Loucy (cell line): ENCODE measurements at regions not wholly inside any gene's neighbourhood (a gene's known extent, or its start where the extent isn't known, plus 50 kb on each side); places are given as distances from the start of the nearest gene placed in this dataset.

Source experiments
- H2AFZ ChIP-seq: fragments of 200-600 bp; sonication (generic); 2 replicates; pipeline ENCODE4 v1.6.0; 2016; ENCODE audit warnings: antibody characterized with exemption, mild to moderate bottlenecking, low read length, moderate library complexity
- H3F3A ChIP-seq: fragments of 200-600 bp; 2 replicates; pipeline ENCODE4 v1.6.0; 2016; ENCODE audit warnings: antibody characterized with exemption, low read depth, mild to moderate bottlenecking
- H3K27me3 ChIP-seq: fragments of 200-600 bp; sonication (generic); 2 replicates; pipeline ENCODE4 v1.6.1; 2014; ENCODE audit warnings: low read length, mild to moderate bottlenecking; ENCODE audit not compliant: insufficient read depth, poor library complexity, severe bottlenecking
- H3K36me3 ChIP-seq: fragments of 200-600 bp; sonication (generic); 2 replicates; pipeline ENCODE4 v1.6.1; 2016; ENCODE audit warnings: low read length; ENCODE audit not compliant: insufficient read depth
- H3K4me1 ChIP-seq: fragments of 200-600 bp; sonication (generic); 2 replicates; pipeline ENCODE4 v1.5.1; 2014; ENCODE audit warnings: low read length, mild to moderate bottlenecking; ENCODE audit not compliant: insufficient read depth, poor library complexity, severe bottlenecking
- H3K4me2 ChIP-seq: fragments of 200-600 bp; sonication (generic); 2 replicates; pipeline ENCODE4 v1.6.0; 2014; ENCODE audit warnings: antibody characterized with exemption, low read length, low read depth, mild to moderate bottlenecking; ENCODE audit not compliant: poor library complexity, severe bottlenecking
- H3K4me3 ChIP-seq: fragments of 200-600 bp; sonication (generic); 2 replicates; pipeline ENCODE4 v1.5.1; 2014; ENCODE audit warnings: low read length, mild to moderate bottlenecking, mixed read lengths; ENCODE audit not compliant: poor library complexity, severe bottlenecking
- H3K79me2 ChIP-seq: fragments of 200-600 bp; sonication (generic); 2 replicates; pipeline ENCODE4 v1.6.1; 2014; ENCODE audit warnings: low read length; ENCODE audit not compliant: insufficient read depth
- H3K9ac ChIP-seq: fragments of 200-600 bp; sonication (generic); 2 replicates; pipeline ENCODE4 v1.6.0; 2014; ENCODE audit warnings: mild to moderate bottlenecking, low read depth, low read length, moderate library complexity; ENCODE audit not compliant: poor library complexity, severe bottlenecking
- H3K9me2 ChIP-seq: fragments of 200-600 bp; sonication (generic); replicated peaks from 2 replicates; pipeline ENCODE4 v1.6.1; 2016; ENCODE audit warnings: low read depth, low read length, mixed read lengths
- H3K9me3 ChIP-seq: fragments of 200-600 bp; sonication (generic); 2 replicates; pipeline ENCODE4 v1.6.1; 2014; ENCODE audit warnings: mild to moderate bottlenecking, antibody characterized with exemption, low read length, low read depth; ENCODE audit not compliant: insufficient read depth
- H4K20me1 ChIP-seq: fragments of 200-600 bp; sonication (generic); 2 replicates; pipeline ENCODE4 v1.6.0; 2014; ENCODE audit warnings: antibody characterized with exemption, low read length, mild to moderate bottlenecking; ENCODE audit not compliant: insufficient read depth, poor library complexity, severe bottlenecking
- CTCF ChIP-seq: fragments of 200-600 bp; sonication (generic); conservative IDR thresholded peaks from 2 replicates; pipeline ENCODE4 v1.5.1; 2014; ENCODE audit warnings: mild to moderate bottlenecking, antibody characterized with exemption, low read length
- EZH2phosphoT487 ChIP-seq: fragments of 200-600 bp; IDR thresholded peaks from 2 replicates; pipeline ENCODE4 v1.6.1; 2018; ENCODE audit warnings: antibody characterized with exemption, mild to moderate bottlenecking, moderate library complexity, borderline replicate concordance

GRCh38 chrX:122475306-122475705 is 708.8 kb upstream of the GRIA3 start:
- no peaks in the 10 kb centered on the region for H3K9me3 ChIP-seq
- H3K9ac ChIP-seq = no peak overlapping the region
- H3K4me2 ChIP-seq = no peak overlapping the region
- no peak overlapping the region for H2AFZ ChIP-seq
- H4K20me1 ChIP-seq = no peaks in the 10 kb centered on the region
- H3K9me2 ChIP-seq = no peaks in the 10 kb centered on the region
- H3K79me2 ChIP-seq = no peaks in the 10 kb centered on the region
- H3K36me3 ChIP-seq = no peaks in the 10 kb centered on the region
- no peak for TF ChIP-seq CTCF
- TF ChIP-seq EZH2phosphoT487 = no peak
- no peaks in the 10 kb centered on the region for H3K27me3 ChIP-seq
- no peaks in the 10 kb centered on the region for H3F3A ChIP-seq
- H3K4me3 ChIP-seq = no peak overlapping the region
- no peaks in the 10 kb centered on the region for H3K4me1 ChIP-seq

- no peaks in the 10 kb centered on the region for H3K9me2 ChIP-seq
- TF ChIP-seq EZH2phosphoT487 = no peak
- TF ChIP-seq CTCF = no peak
- H3K79me2 ChIP-seq = no peaks in the 10 kb centered on the region
- H3K4me1 ChIP-seq = no peaks in the 10 kb centered on the region
- H2AFZ ChIP-seq = no peak overlapping the region
- no peaks in the 10 kb centered on the region for H3K9me3 ChIP-seq
- no peaks in the 10 kb centered on the region for H3K27me3 ChIP-seq
- no peak overlapping the region for H3K4me2 ChIP-seq
- no peak overlapping the region for H3K9ac ChIP-seq
- H3K4me3 ChIP-seq = no peak overlapping the region
- no peaks in the 10 kb centered on the region for H3K36me3 ChIP-seq
- no peaks in the 10 kb centered on the region for H3F3A ChIP-seq
- H4K20me1 ChIP-seq = no peaks in the 10 kb centered on the region
These were observed 683.5 kb upstream of the GRIA3 start for GRCh38 chrX:122500556-122500955.

- Histone ChIP-seq H3K4me3 (no peak overlapping the region), H3K4me1 (no peaks in the 10 kb centered on the region), H3K9ac (no peak overlapping the region), H3F3A (no peaks in the 10 kb centered on the region), H3K27me3 (no peaks in the 10 kb centered on the region), H2AFZ (no peak overlapping the region), H3K9me3 (no peaks in the 10 kb centered on the region), H3K9me2 (no peaks in the 10 kb centered on the region), H3K36me3 (no peaks in the 10 kb centered on the region), H3K79me2 (no peaks in the 10 kb centered on the region), H3K4me2 (no peak overlapping the region), H4K20me1 (no peaks in the 10 kb centered on the region)
- TF ChIP-seq EZH2phosphoT487 (no peak), CTCF (no peak)
These were observed 682.4 kb upstream of the GRIA3 start for GRCh38 chrX:122501652-122502051.
